Vagina (tissue), 2 donors: ENCODE measurements at regions not wholly inside any gene's neighbourhood (a gene's known extent, or its start where the extent isn't known, plus 50 kb on each side); places are given as distances from the start of the nearest gene placed in this dataset.

Experiments
- CTCF ChIP-seq, 3 experiments: fragments of 450-650 bp in 2 of 3; fragments of 200-600 bp in 1 of 3; sonication (generic) in 1 of 3; IDR thresholded peaks; one replicate each; pipeline ENCODE4 v1.5.1; 2017 to 2019; ENCODE audit warnings: antibody characterized with exemption in 3 of 3, mild to moderate bottlenecking in 2 of 3, moderate library complexity in 2 of 3
- POLR2A ChIP-seq, 2 donors: fragments of 450-650 bp; IDR thresholded peaks; one replicate each; pipeline ENCODE4 v1.6.1; 2017; ENCODE audit warnings: antibody characterized with exemption in 2 of 2, mild to moderate bottlenecking in 2 of 2, moderate library complexity in 2 of 2
- POLR2AphosphoS5 ChIP-seq, 2 donors: sonication (generic); formaldehyde crosslinking; IDR thresholded peaks; one replicate each; pipeline ENCODE4 v1.9.0; 2017; ENCODE audit warnings: antibody characterized with exemption in 2 of 2, mild to moderate bottlenecking in 2 of 2, low read depth in 1 of 2; ENCODE audit not compliant: insufficient read depth in 1 of 2

DNA sequence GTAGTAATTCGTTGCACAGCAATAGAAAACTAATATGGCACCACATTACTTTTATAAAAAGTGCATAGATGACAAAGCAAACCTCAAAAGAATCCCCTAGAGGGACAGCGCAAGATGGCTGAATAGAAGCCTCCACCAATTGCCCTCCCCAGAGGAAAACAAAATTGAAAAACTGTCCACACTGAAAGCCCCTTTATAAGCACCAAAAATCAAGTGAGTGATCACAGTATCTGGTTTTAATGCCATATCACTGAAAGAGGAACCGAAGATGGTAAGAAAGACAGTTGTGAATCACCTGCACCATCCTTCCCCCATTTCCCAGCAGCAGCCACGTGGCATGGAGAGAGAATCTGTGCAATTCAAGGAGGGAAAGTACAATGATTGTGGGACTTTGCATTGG lies 522.2 kb downstream of the GLUD2 start:
- no peak for TF ChIP-seq CTCF (IDR thresholded peaks at IDR 0.05)
- TF ChIP-seq POLR2AphosphoS5 (IDR thresholded peaks at IDR 0.05; ENCODE audit: insufficient read depth in 1 of 2, low read depth in 1 of 2) = no peak
- no peak for TF ChIP-seq POLR2A (IDR thresholded peaks at IDR 0.05)
